ENCODE measurements at regions not wholly inside any gene's neighbourhood (a gene's known extent, or its start where the extent isn't known, plus 50 kb on each side); places are given as distances from the start of the nearest gene placed in this dataset.
A peak's percentile ranks its signal among the peaks of the same experiment; 100 is the strongest.

DNA sequence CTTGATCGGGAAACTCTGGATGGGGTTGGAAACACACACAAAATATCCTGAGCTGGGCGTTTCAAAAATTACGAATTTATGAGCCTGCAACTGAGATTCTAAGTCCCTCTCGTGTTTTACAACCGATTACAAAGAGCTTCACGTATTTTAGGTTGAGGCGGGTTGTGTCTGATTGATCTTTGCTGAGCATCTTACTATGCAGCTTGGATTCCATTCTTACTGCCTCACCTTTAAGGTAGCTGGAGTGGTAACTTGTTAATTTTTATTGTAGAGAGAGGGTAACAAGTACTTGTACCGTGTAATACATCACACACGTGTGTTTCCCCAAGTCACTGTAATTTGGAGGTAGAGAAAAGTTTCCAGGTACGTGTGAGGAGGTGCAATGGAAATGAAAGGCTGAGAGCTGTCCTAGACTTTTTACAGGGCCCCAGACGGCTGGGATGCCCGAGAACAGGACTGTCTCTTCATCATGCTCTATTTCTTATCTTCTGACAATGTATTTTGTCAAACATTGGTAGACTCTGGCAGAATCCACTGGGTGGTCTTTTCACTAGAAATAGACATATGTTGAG lies 97.8 kb upstream of the TENM3 start:
- Histone ChIP-seq H3K4me1 (ENCODE audit: insufficient read depth, low read length, poor library complexity, severe bottlenecking) (peaks cover 15% of the 10 kb centered on the region), H3K36me3 (ENCODE audit: insufficient read depth, low read length, poor library complexity, severe bottlenecking) (no peaks in the 10 kb centered on the region), H3K27ac (ENCODE audit: low read depth, low read length, poor library complexity, severe bottlenecking) (peak overlapping the region; percentile 81), H3K9me3 (ENCODE audit: low read depth, low read length, poor library complexity, severe bottlenecking) (no peaks in the 10 kb centered on the region), H3K4me3 (ENCODE audit: low read depth, low read length, poor library complexity, severe bottlenecking) (peak overlapping the region; percentile 85), H3K27me3 (replicated peaks; ENCODE audit: insufficient read depth, low read depth, low read length, poor library complexity) (peaks cover 4% of the 10 kb centered on the region)
- BruUV-seq (replicated peaks), result TSS peak; percentile 30
- CTCF ChIA-PET, result no interaction called here
- POLR2A ChIA-PET (ENCODE audit: low non-redundant PET), result no interaction called here
- TF ChIP-seq, protein P1, sequence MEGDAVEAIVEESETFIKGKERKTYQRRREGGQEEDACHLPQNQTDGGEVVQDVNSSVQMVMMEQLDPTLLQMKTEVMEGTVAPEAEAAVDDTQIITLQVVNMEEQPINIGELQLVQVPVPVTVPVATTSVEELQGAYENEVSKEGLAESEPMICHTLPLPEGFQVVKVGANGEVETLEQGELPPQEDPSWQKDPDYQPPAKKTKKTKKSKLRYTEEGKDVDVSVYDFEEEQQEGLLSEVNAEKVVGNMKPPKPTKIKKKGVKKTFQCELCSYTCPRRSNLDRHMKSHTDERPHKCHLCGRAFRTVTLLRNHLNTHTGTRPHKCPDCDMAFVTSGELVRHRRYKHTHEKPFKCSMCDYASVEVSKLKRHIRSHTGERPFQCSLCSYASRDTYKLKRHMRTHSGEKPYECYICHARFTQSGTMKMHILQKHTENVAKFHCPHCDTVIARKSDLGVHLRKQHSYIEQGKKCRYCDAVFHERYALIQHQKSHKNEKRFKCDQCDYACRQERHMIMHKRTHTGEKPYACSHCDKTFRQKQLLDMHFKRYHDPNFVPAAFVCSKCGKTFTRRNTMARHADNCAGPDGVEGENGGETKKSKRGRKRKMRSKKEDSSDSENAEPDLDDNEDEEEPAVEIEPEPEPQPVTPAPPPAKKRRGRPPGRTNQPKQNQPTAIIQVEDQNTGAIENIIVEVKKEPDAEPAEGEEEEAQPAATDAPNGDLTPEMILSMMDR (conservative IDR thresholded peaks at IDR 0.05; ENCODE audit: low read depth, low read length), result no peak
- TF ChIP-seq EZH2 (IDR thresholded peaks at IDR 0.05; ENCODE audit: borderline replicate concordance, low read depth, low read length, poor library complexity, severe bottlenecking), result no peak
- no peak for DNase-seq (ENCODE audit: low spot score)
- intact Hi-C loops (cut with micrococcal nuclease; ENCODE audit: unreplicated experiment), result loop anchor here (10.0 kb wide), 1 partner anchor 659 kb away; no protein-coding TSS in a partner anchor

DNA sequence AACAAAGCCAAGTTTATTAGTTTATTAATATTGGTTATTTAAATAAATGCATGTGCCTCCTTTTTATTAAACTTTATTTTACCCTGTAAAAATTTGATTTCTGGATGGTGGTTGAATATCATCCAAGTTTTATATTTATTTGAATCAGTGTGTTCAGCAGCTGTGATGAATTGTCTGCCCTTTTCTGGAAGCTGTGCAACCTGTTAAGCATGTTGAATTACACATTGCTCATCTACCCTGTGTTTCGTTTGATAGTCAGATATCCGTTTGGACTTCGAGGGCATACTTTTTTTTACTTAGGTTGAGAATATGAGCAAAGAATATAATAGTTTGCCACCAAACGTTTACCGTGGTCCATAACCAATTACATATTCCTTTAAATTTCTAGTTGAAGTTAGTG lies 95.8 kb upstream of the TENM3 start:
- intact Hi-C loops (cut with micrococcal nuclease; ENCODE audit: unreplicated experiment), result loop anchor here (10.0 kb wide), 1 partner anchor 657 kb away; no protein-coding TSS in a partner anchor
- DNase-seq (ENCODE audit: low spot score), result no peak
- no peaks in the 10 kb centered on the region for H3K36me3 ChIP-seq (ENCODE audit: insufficient read depth, low read length, poor library complexity, severe bottlenecking)
- ChIA-PET POLR2A (ENCODE audit: low non-redundant PET) (no interaction called here), CTCF (no interaction called here)
- H3K9me3 ChIP-seq (ENCODE audit: low read depth, low read length, poor library complexity, severe bottlenecking), result no peaks in the 10 kb centered on the region
- TF ChIP-seq, protein P1 (conservative IDR thresholded peaks at IDR 0.05; ENCODE audit: low read depth, low read length), result no peak
- no peak for TF ChIP-seq EZH2 (IDR thresholded peaks at IDR 0.05; ENCODE audit: borderline replicate concordance, low read depth, low read length, poor library complexity, severe bottlenecking)
- BruUV-seq (replicated peaks), result no TSS peak
- no peak overlapping the region for H3K27ac ChIP-seq (ENCODE audit: low read depth, low read length, poor library complexity, severe bottlenecking)
- H3K4me1 ChIP-seq (ENCODE audit: insufficient read depth, low read length, poor library complexity, severe bottlenecking), result peaks cover 20% of the 10 kb centered on the region
- H3K27me3 ChIP-seq (replicated peaks; ENCODE audit: insufficient read depth, low read depth, low read length, poor library complexity), result peaks cover 4% of the 10 kb centered on the region
- no peak overlapping the region for H3K4me3 ChIP-seq (ENCODE audit: low read depth, low read length, poor library complexity, severe bottlenecking)

DNA sequence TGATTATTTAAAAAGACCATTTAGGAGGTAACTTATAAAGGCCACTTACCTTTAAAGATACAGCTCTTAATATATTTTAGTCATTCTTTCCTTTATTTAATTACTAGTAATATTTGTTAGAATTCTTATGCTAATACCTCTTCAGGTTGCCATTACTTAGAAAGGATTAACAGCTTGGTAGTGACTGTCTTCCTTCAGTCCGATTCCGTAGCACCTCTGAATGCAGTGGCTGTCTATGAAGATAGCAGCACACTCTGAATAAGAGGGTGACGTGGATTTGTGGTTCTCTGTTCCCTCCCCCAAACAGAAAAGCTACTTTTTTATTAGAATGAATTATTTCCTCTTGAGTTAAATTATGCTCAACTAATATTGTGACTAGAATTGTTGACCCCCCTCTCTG lies 92.6 kb upstream of the TENM3 start:
- H3K4me3 ChIP-seq (ENCODE audit: low read depth, low read length, poor library complexity, severe bottlenecking), result no peak overlapping the region
- BruUV-seq (replicated peaks), result no TSS peak
- intact Hi-C loops (cut with micrococcal nuclease; ENCODE audit: unreplicated experiment), result no loop called here
- peaks cover 13% of the 10 kb centered on the region for H3K4me1 ChIP-seq (ENCODE audit: insufficient read depth, low read length, poor library complexity, severe bottlenecking)
- no peaks in the 10 kb centered on the region for H3K36me3 ChIP-seq (ENCODE audit: insufficient read depth, low read length, poor library complexity, severe bottlenecking)
- ChIA-PET POLR2A (ENCODE audit: low non-redundant PET) (no interaction called here), CTCF (no interaction called here)
- TF ChIP-seq, protein P1 (conservative IDR thresholded peaks at IDR 0.05; ENCODE audit: low read depth, low read length), result no peak
- TF ChIP-seq EZH2 (IDR thresholded peaks at IDR 0.05; ENCODE audit: borderline replicate concordance, low read depth, low read length, poor library complexity, severe bottlenecking), result no peak
- no peaks in the 10 kb centered on the region for H3K27me3 ChIP-seq (replicated peaks; ENCODE audit: insufficient read depth, low read depth, low read length, poor library complexity)
- no peak overlapping the region for H3K27ac ChIP-seq (ENCODE audit: low read depth, low read length, poor library complexity, severe bottlenecking)
- no peaks in the 10 kb centered on the region for H3K9me3 ChIP-seq (ENCODE audit: low read depth, low read length, poor library complexity, severe bottlenecking)
- DNase-seq (ENCODE audit: low spot score), result no peak
